ENCODE measurements at regions not wholly inside any gene's neighbourhood (a gene's known extent, or its start where the extent isn't known, plus 50 kb on each side); places are given as distances from the start of the nearest gene placed in this dataset.

GRCh38 chr6:14622085-14622484, 504.5 kb downstream of the CD83 start:
- no peaks in the 10 kb centered on the region for H3K36me3 ChIP-seq
- 10 to 41% methylated on average over 4 to 11 of the region's 11 CpGs for WGBS, 2 donors (ENCODE audit: low coverage in 1 of 2)
- H3K9me3 ChIP-seq: no peaks in the 10 kb centered on the region
- no peak for DNase-seq
- H3K27me3 ChIP-seq: no peaks in the 10 kb centered on the region
- no peak for TF ChIP-seq POLR2A (IDR thresholded peaks at IDR 0.05)
- no peak for TF ChIP-seq POLR2AphosphoS5 (IDR thresholded peaks at IDR 0.05)
- no peak for TF ChIP-seq EP300 (IDR thresholded peaks at IDR 0.05; ENCODE audit: low read depth)
- TF ChIP-seq CTCF (IDR thresholded peaks at IDR 0.05): no peak
- intact Hi-C loops (cut with DNase I; ENCODE audit: low total_unique reads) (no loop called here), in situ Hi-C loops (cut with MboI; ENCODE audit: low pct_ligation_motif_present in 1 of 4, low pct_unique_long_range_greater_than_20kb in 1 of 4, low sequenced_read_pairs in 3 of 4) (no loop called here)
- H3K4me3 ChIP-seq: no peak overlapping the region
- H3K4me1 ChIP-seq: peaks cover 5 to 27% (median 13%) of the 10 kb centered on the region in 4 donors
- no peak overlapping the region for H3K27ac ChIP-seq

- TF ChIP-seq POLR2A (IDR thresholded peaks at IDR 0.05) (no peak), POLR2AphosphoS5 (IDR thresholded peaks at IDR 0.05) (no peak), CTCF (IDR thresholded peaks at IDR 0.05) (no peak), EP300 (IDR thresholded peaks at IDR 0.05; ENCODE audit: low read depth) (no peak)
- in situ Hi-C loops (cut with MboI; ENCODE audit: low pct_ligation_motif_present in 1 of 4, low pct_unique_long_range_greater_than_20kb in 1 of 4, low sequenced_read_pairs in 3 of 4) (no loop called here), intact Hi-C loops (cut with DNase I; ENCODE audit: low total_unique reads) (no loop called here)
Observed at GRCh38 chr6:14622909-14623505, 505.4 kb downstream of the CD83 start.

GRCh38 chr6:14625173-14625895, 507.8 kb downstream of the CD83 start:
- in situ Hi-C loops (cut with MboI; ENCODE audit: low pct_ligation_motif_present in 1 of 4, low pct_unique_long_range_greater_than_20kb in 1 of 4, low sequenced_read_pairs in 3 of 4) (no loop called here), intact Hi-C loops (cut with DNase I; ENCODE audit: low total_unique reads) (no loop called here)
- Histone ChIP-seq H3K4me1 (peaks cover 5 to 27% (median 13%) of the 10 kb centered on the region in 4 donors), H3K4me3 (no peak overlapping the region), H3K27me3 (no peaks in the 10 kb centered on the region), H3K36me3 (no peaks in the 10 kb centered on the region), H3K9me3 (no peaks in the 10 kb centered on the region), H3K27ac (no peak overlapping the region)
- 86 to 92% methylated on average over 4 to 8 of the region's 8 CpGs for WGBS, 2 donors (ENCODE audit: low coverage in 1 of 2)
- no peak for DNase-seq
- TF ChIP-seq POLR2A (IDR thresholded peaks at IDR 0.05): no peak

More at GRCh38 chr6:14622909-14623505, 505.4 kb downstream of the CD83 start:
- Histone ChIP-seq H3K27me3 (no peaks in the 10 kb centered on the region), H3K4me1 (peaks cover 5 to 27% (median 13%) of the 10 kb centered on the region in 4 donors), H3K9me3 (no peaks in the 10 kb centered on the region), H3K4me3 (no peak overlapping the region), H3K27ac (no peak overlapping the region), H3K36me3 (no peaks in the 10 kb centered on the region)
- DNase-seq: no peak
- 38 to 53% methylated on average over 4 to 6 of the region's 6 CpGs for WGBS, 2 donors (ENCODE audit: low coverage in 1 of 2)

GRCh38 chr6:14626556-14626955, 509.0 kb downstream of the CD83 start:
- Histone ChIP-seq H3K27ac (no peak overlapping the region), H3K27me3 (no peaks in the 10 kb centered on the region), H3K36me3 (no peaks in the 10 kb centered on the region), H3K4me3 (no peak overlapping the region), H3K4me1 (peaks cover 5 to 22% (median 10%) of the 10 kb centered on the region in 4 donors), H3K9me3 (no peaks in the 10 kb centered on the region)
- 60 to 81% methylated on average over 3 to 6 of the region's 6 CpGs for WGBS, 2 donors (ENCODE audit: low coverage in 1 of 2)
- intact Hi-C loops (cut with DNase I; ENCODE audit: low total_unique reads) (no loop called here), in situ Hi-C loops (cut with MboI; ENCODE audit: low pct_ligation_motif_present in 1 of 4, low pct_unique_long_range_greater_than_20kb in 1 of 4, low sequenced_read_pairs in 3 of 4) (no loop called here)
- TF ChIP-seq POLR2A (IDR thresholded peaks at IDR 0.05) (no peak), POLR2AphosphoS5 (IDR thresholded peaks at IDR 0.05) (no peak), EP300 (IDR thresholded peaks at IDR 0.05; ENCODE audit: low read depth) (no peak), CTCF (IDR thresholded peaks at IDR 0.05) (no peak)
- no peak for DNase-seq
